H1 (cell line): ENCODE measurements at regions not wholly inside any gene's neighbourhood (a gene's known extent, or its start where the extent isn't known, plus 50 kb on each side); places are given as distances from the start of the nearest gene placed in this dataset.

Source experiments
- CTCF ChIA-PET: fragments of 300-600 bp; sonication (Branson Sonifier 250); formaldehyde crosslinking; loops from one replicate; lab custom pipeline; 2021; ENCODE audit not compliant: partially characterized antibody; lab: Charles Lee
- POLR2A ChIA-PET: fragments of 300-600 bp; sonication (Branson Sonifier 250); formaldehyde crosslinking; loops from one replicate; lab custom pipeline; 2021; ENCODE audit warnings: inconsistent platforms; ENCODE audit not compliant: partially characterized antibody; lab: Charles Lee
- DNase-seq, 2 experiments: peaks; one replicate each; pipeline versions ENCODE4 v3.0.0 to v3.0.0-alpha.2; 2010 to 2022; ENCODE audit warnings: low spot score in 2 of 2, low read depth in 1 of 2, mixed read lengths in 1 of 2
- FAIRE-seq: peaks from 2 replicates; lab custom pipeline; 2011; peaks lifted over from hg19 to GRCh38; lab: Jason Lieb, UNC
- H2AFZ ChIP-seq: 2 replicates; pipeline ENCODE4 v1.8.1; 2012; ENCODE audit warnings: low read length, inconsistent platforms
- H2AK5ac ChIP-seq: 2 replicates; pipeline ENCODE4 v1.6.1; 2013; ENCODE audit warnings: low read depth, low read length
- H2BK120ac ChIP-seq: replicated peaks from 2 replicates; pipeline ENCODE3; 2013; ENCODE audit warnings: low read depth, low read length, inconsistent platforms
- H2BK12ac ChIP-seq: 2 replicates; pipeline ENCODE4 v1.6.1; 2013; ENCODE audit warnings: low read depth, low read length
- H2BK15ac ChIP-seq: 2 replicates; pipeline ENCODE4 v1.6.1; 2013; ENCODE audit warnings: low read length
- H2BK20ac ChIP-seq: 2 replicates; pipeline ENCODE4 v1.6.1; 2013; ENCODE audit warnings: low read length
- H2BK5ac ChIP-seq: 2 replicates; pipeline ENCODE4 v1.6.1; 2013; ENCODE audit warnings: low read depth, low read length
- H3K14ac ChIP-seq: 2 replicates; pipeline ENCODE4 v1.6.1; 2013; ENCODE audit warnings: inconsistent platforms; ENCODE audit not compliant: insufficient read length
- H3K18ac ChIP-seq: 2 replicates; pipeline ENCODE4 v1.6.1; 2013; ENCODE audit warnings: low read length; ENCODE audit errors: extremely low read depth
- H3K23ac ChIP-seq: 2 replicates; pipeline ENCODE4 v1.6.1; 2013; ENCODE audit warnings: inconsistent platforms; ENCODE audit not compliant: insufficient read length
- H3K23me2 ChIP-seq: 2 replicates; pipeline ENCODE4 v1.6.1; 2013; ENCODE audit warnings: low read depth, low read length
- H3K27ac ChIP-seq: 2 replicates; pipeline ENCODE4 v1.6.1; 2011; ENCODE audit warnings: low read depth, low read length, inconsistent platforms
- H3K27me3 ChIP-seq, 4 experiments: replicated peaks in 1 of 4; 1 replicate in 1 of 4; 2 replicates in 3 of 4; pipeline versions ENCODE4 v1.6.1 to v1.8.1; 2011 to 2013; ENCODE audit warnings: low read length in 3 of 4, mild to moderate bottlenecking in 3 of 4, inconsistent platforms in 2 of 4, mixed read lengths in 2 of 4, moderate library complexity in 1 of 4; ENCODE audit not compliant: control insufficient read depth in 3 of 4, insufficient read depth in 3 of 4; ENCODE audit errors: extremely low read depth in 1 of 4
- H3K36me3 ChIP-seq, 4 experiments: 2 replicates each; pipeline versions ENCODE4 v1.6.1 to v1.8.1; 2011 to 2013; ENCODE audit warnings: mild to moderate bottlenecking in 4 of 4, low read length in 3 of 4, moderate library complexity in 2 of 4, control low read depth in 1 of 4, inconsistent platforms in 1 of 4; ENCODE audit not compliant: insufficient read depth in 4 of 4, control insufficient read depth in 2 of 4
- H3K4ac ChIP-seq: replicated peaks from 2 replicates; pipeline ENCODE3; 2013; ENCODE audit warnings: low read length, low read depth, mixed read lengths, inconsistent platforms; ENCODE audit not compliant: insufficient read length
- H3K4me1 ChIP-seq, 4 experiments: replicated peaks in 1 of 4; 1 replicate in 1 of 4; 2 replicates in 3 of 4; pipeline versions ENCODE4 v1.6.1 to v1.8.1; 2011 to 2013; ENCODE audit warnings: low read length in 3 of 4, inconsistent platforms in 2 of 4, mixed read lengths in 1 of 4; ENCODE audit not compliant: insufficient read depth in 4 of 4, control insufficient read depth in 3 of 4
- H3K4me2 ChIP-seq, 2 experiments: 2 replicates each; pipeline versions ENCODE4 v1.6.1 to v1.8.1; 2011 to 2013; ENCODE audit warnings: low read depth in 2 of 2, low read length in 2 of 2, control low read depth in 1 of 2, inconsistent platforms in 1 of 2, mild to moderate bottlenecking in 1 of 2; ENCODE audit not compliant: insufficient read depth in 1 of 2
- H3K4me3 ChIP-seq, 4 experiments: fragments of 200-600, 300-600 bp in 1 of 4; sonication (generic), shearing (Covaris generic), sonication (Bioruptor Twin) in 1 of 4; 2 replicates each; pipeline versions ENCODE4 v1.5.1 to v1.8.1; 2011 to 2016; ENCODE audit warnings: low read length in 4 of 4, low read depth in 3 of 4, control low read depth in 2 of 4, inconsistent platforms in 2 of 4, mild to moderate bottlenecking in 2 of 4, mixed read lengths in 1 of 4, moderate library complexity in 1 of 4; ENCODE audit not compliant: insufficient read depth in 2 of 4; ENCODE audit errors: extremely low read depth in 1 of 4
- H3K56ac ChIP-seq: replicated peaks from 2 replicates; pipeline ENCODE3; 2013; ENCODE audit warnings: low read depth, mild to moderate bottlenecking, mixed read lengths, low read length, inconsistent platforms; ENCODE audit not compliant: insufficient read length
- H3K79me1 ChIP-seq: 2 replicates; pipeline ENCODE4 v1.6.1; 2013; ENCODE audit warnings: low read depth, low read length, control low read depth
- H3K79me2 ChIP-seq, 2 experiments: 2 replicates each; pipeline versions ENCODE4 v1.6.1 to v1.8.1; 2012 to 2013; ENCODE audit warnings: low read length in 2 of 2, mild to moderate bottlenecking in 2 of 2, inconsistent platforms in 1 of 2; ENCODE audit not compliant: insufficient read depth in 2 of 2, control insufficient read depth in 1 of 2
- H3K9ac ChIP-seq, 4 experiments: replicated peaks in 1 of 4; 1 replicate in 1 of 4; 2 replicates in 3 of 4; pipeline versions ENCODE4 v1.6.1 to v1.8.1; 2011 to 2013; ENCODE audit warnings: low read depth in 3 of 4, low read length in 3 of 4, control low read depth in 2 of 4, mild to moderate bottlenecking in 2 of 4, moderate library complexity in 2 of 4, inconsistent platforms in 1 of 4; ENCODE audit errors: extremely low read depth in 1 of 4
- H3K9me3 ChIP-seq, 2 experiments: 2 replicates each; pipeline versions ENCODE4 v1.6.1 to v1.8.1; 2012 to 2013; ENCODE audit warnings: mild to moderate bottlenecking in 2 of 2, moderate library complexity in 2 of 2, control low read depth in 1 of 2, inconsistent platforms in 1 of 2, low read depth in 1 of 2, low read length in 1 of 2, mixed read lengths in 1 of 2; ENCODE audit not compliant: insufficient read depth in 2 of 2
- H4K20me1 ChIP-seq, 2 experiments: replicated peaks in 1 of 2; 2 replicates each; pipeline versions ENCODE3 to v1.8.1; 2011 to 2013; ENCODE audit warnings: inconsistent platforms in 2 of 2, low read length in 2 of 2, mild to moderate bottlenecking in 1 of 2; ENCODE audit not compliant: insufficient read depth in 2 of 2, control insufficient read depth in 1 of 2
- H4K5ac ChIP-seq: 2 replicates; pipeline ENCODE4 v1.6.1; 2013; ENCODE audit warnings: low read length, low read depth, mixed read lengths, inconsistent platforms; ENCODE audit not compliant: insufficient read length
- H4K8ac ChIP-seq: 2 replicates; pipeline ENCODE4 v1.8.0; 2013; ENCODE audit warnings: mild to moderate bottlenecking, moderate library complexity, low read length, inconsistent platforms; ENCODE audit not compliant: insufficient read depth; ENCODE audit errors: extremely low read depth
- H4K91ac ChIP-seq: replicated peaks from 2 replicates; pipeline ENCODE3; 2013; ENCODE audit warnings: low read length, mixed read lengths, inconsistent platforms; ENCODE audit not compliant: insufficient read length
- ASH2L ChIP-seq: fragments of 200-600, 300-600 bp; sonication (generic); IDR thresholded peaks from one replicate; pipeline ENCODE4 v1.7.1; 2017; ENCODE audit warnings: low read length
- CBX8 ChIP-seq: fragments of 300-800, 300-1000 bp; sonication (generic); IDR thresholded peaks from 2 replicates; pipeline ENCODE4 v1.7.1; 2016; ENCODE audit warnings: low read depth, low read length, borderline replicate concordance
- CTCF ChIP-seq, 3 experiments: IDR thresholded peaks; 1 replicate in 2 of 3; 2 replicates in 1 of 3; pipeline versions ENCODE4 v1.5.1 to v1.6.1; 2011; ENCODE audit warnings: low read length in 3 of 3, mild to moderate bottlenecking in 3 of 3, inconsistent platforms in 2 of 3, low read depth in 1 of 3, moderate library complexity in 1 of 3; ENCODE audit not compliant: insufficient read depth in 1 of 3; ENCODE audit errors: control extremely low read depth in 1 of 3
- FOSL1 ChIP-seq: IDR thresholded peaks from 2 replicates; pipeline ENCODE4 v1.6.1; 2011; ENCODE audit warnings: mild to moderate bottlenecking, low read depth, low read length, moderate library complexity; ENCODE audit not compliant: insufficient read depth
- MAFK ChIP-seq: IDR thresholded peaks from 2 replicates; pipeline ENCODE4 v1.6.1; 2012; ENCODE audit warnings: low read depth, mild to moderate bottlenecking, improper control_type of control experiment, low read length
- MAX ChIP-seq: IDR thresholded peaks from 2 replicates; pipeline ENCODE4 v1.6.1; 2012; ENCODE audit warnings: inconsistent platforms
- RAD21 ChIP-seq, 2 experiments: IDR thresholded peaks in 1 of 2; conservative IDR thresholded peaks in 1 of 2; 2 replicates each; pipeline ENCODE4 v1.6.1; 2011; ENCODE audit warnings: low read depth in 2 of 2, low read length in 2 of 2, improper control_type of control experiment in 1 of 2, inconsistent platforms in 1 of 2, mild to moderate bottlenecking in 1 of 2, moderate library complexity in 1 of 2
- SP2 ChIP-seq: IDR thresholded peaks from 2 replicates; pipeline ENCODE4 v1.6.1; 2012; ENCODE audit warnings: mild to moderate bottlenecking, low read length, inconsistent platforms
- TEAD4 ChIP-seq: IDR thresholded peaks from 2 replicates; pipeline ENCODE4 v1.6.1; 2012; ENCODE audit warnings: low read depth, low read length, inconsistent platforms, mixed read lengths
- YY1 ChIP-seq: IDR thresholded peaks from 2 replicates; pipeline ENCODE4 v1.6.1; 2011; ENCODE audit warnings: low read depth, mild to moderate bottlenecking, low read length
- WGBS, 2 experiments: shearing (Covaris generic) in 1 of 2; methylation state at CpG; one replicate each; pipeline versions ENCODE4 v1.1.6 to v1.1.7; 2013 to 2015; ENCODE audit warnings: low lambda C conversion rate in 2 of 2, mixed read lengths in 2 of 2, inconsistent platforms in 1 of 2, low coverage in 1 of 2, missing lambda C conversion rate in 1 of 2; ENCODE audit not compliant: insufficient replicate concordance in 2 of 2, insufficient coverage in 1 of 2, insufficient read length in 1 of 2; ENCODE audit errors: extremely low coverage in 1 of 2, missing lambda C conversion rate in 1 of 2; 5-methylcytosine and 5-hydroxymethylcytosine counted together

GRCh38 chr1:53393325-53393792 is 65.5 kb upstream of the LRP8 start:
- 22% methylated on average over 10 of the region's 10 CpGs; no CpG with 5 or more reads in 1 of the 2 experiments for WGBS, 2 experiments
- DNase-seq, result peak; percentile 39 to 97
- ChIA-PET CTCF (interaction anchor here (0.5 to 7.9 kb wide), 50 partner anchors 10 to 577 kb away, joined by 3 to 85 read pairs (median 5); partner anchors contain the start of gene LRP8), POLR2A (interaction anchor here (0.8 to 1.5 kb wide), 4 partner anchors 18 to 93 kb away, joined by 3 to 5 read pairs (median 4); no protein-coding TSS in a partner anchor)
- H3K23me2 ChIP-seq, result no peaks in the 10 kb centered on the region
- peak overlapping the region; percentile 52; the same call in 1 of the 2 replicates for H3K18ac ChIP-seq
- H3K79me2 ChIP-seq, result no peaks in the 10 kb centered on the region
- peak overlapping the region; percentile 95 for H4K91ac ChIP-seq
- H3K27me3 ChIP-seq, result no peaks in the 10 kb centered on the region; a peak in 2 of 7 replicates
- peak overlapping the region; percentile 98 for H3K4ac ChIP-seq
- H3K27ac ChIP-seq, result no peak overlapping the region
- FAIRE-seq, result peak; percentile 13
- no peaks in the 10 kb centered on the region; a peak in 1 of 8 replicates for H3K36me3 ChIP-seq
- no peaks in the 10 kb centered on the region for H3K9me3 ChIP-seq
- H2BK15ac ChIP-seq, result peak overlapping the region; percentile 34; the same call in 1 of the 2 replicates
- no peak overlapping the region for H3K4me2 ChIP-seq
- H3K4me1 ChIP-seq, result peaks cover 4 to 16% (median 10%) of the 10 kb centered on the region in 4 experiments; a peak in 6 of 7 replicates
- no peak overlapping the region for H3K9ac ChIP-seq
- peak overlapping the region; percentile 99 for H2BK12ac ChIP-seq
- peak overlapping the region; percentile 68 for H4K5ac ChIP-seq
- H2AFZ ChIP-seq, result no peak overlapping the region; the same call in 1 of the 2 replicates
- H2AK5ac ChIP-seq, result peak overlapping the region; percentile 72; the same call in 1 of the 2 replicates
- H3K4me3 ChIP-seq, result no peak overlapping the region
- H4K8ac ChIP-seq, result no peak overlapping the region
- no peak overlapping the region for H3K23ac ChIP-seq
- H3K14ac ChIP-seq, result no peak overlapping the region
- peak overlapping the region; percentile 99 for H2BK20ac ChIP-seq
- peak overlapping the region; percentile 92; the same call in 1 of the 2 replicates for H2BK5ac ChIP-seq
- H4K20me1 ChIP-seq, result no peaks in the 10 kb centered on the region
- peak overlapping the region; percentile 84 for H2BK120ac ChIP-seq
- H3K79me1 ChIP-seq, result no peaks in the 10 kb centered on the region
- peak overlapping the region; percentile 14 for H3K56ac ChIP-seq
- TF ChIP-seq RAD21 (IDR thresholded peaks at IDR 0.05 in 1 of 2, conservative IDR thresholded peaks at IDR 0.05 in 1 of 2; ENCODE audit: low read depth in 2 of 2, low read length in 2 of 2) (peak; percentile 89 to 92), SP2 (no peak), ASH2L (no peak), CBX8 (no peak), MAX (0 out of 2 replicates have a peak, but pooled peaks have one; percentile 47), MAFK (no peak), YY1 (peak; percentile 70), TEAD4 (peak; percentile 17; the same call in 1 of the 2 replicates), CTCF (IDR thresholded peaks at IDR 0.05; ENCODE audit: control extremely low read depth in 1 of 3, insufficient read depth in 1 of 3, low read depth in 1 of 3, low read length in 3 of 3) (peak; percentile 79 to 94 (median 89)), FOSL1 (no peak)
